H1 (cell line): ENCODE measurements at regions not wholly inside any gene's neighbourhood (a gene's known extent, or its start where the extent isn't known, plus 50 kb on each side); places are given as distances from the start of the nearest gene placed in this dataset.

Source experiments
- CTCF ChIP-seq, 3 experiments: IDR thresholded peaks; 1 replicate in 2 of 3; 2 replicates in 1 of 3; pipeline versions ENCODE4 v1.5.1 to v1.6.1; 2011; ENCODE audit warnings: low read length in 3 of 3, mild to moderate bottlenecking in 3 of 3, inconsistent platforms in 2 of 3, low read depth in 1 of 3, moderate library complexity in 1 of 3; ENCODE audit not compliant: insufficient read depth in 1 of 3; ENCODE audit errors: control extremely low read depth in 1 of 3
- JUND ChIP-seq: IDR thresholded peaks from 2 replicates; pipeline ENCODE4 v1.6.1; 2011; ENCODE audit warnings: mild to moderate bottlenecking, improper control_type of control experiment, low read length
- SIRT6 ChIP-seq: IDR thresholded peaks from one replicate; pipeline ENCODE4 v1.7.1; 2012; ENCODE audit warnings: low read length, inconsistent platforms
- TAF1 ChIP-seq: IDR thresholded peaks from 2 replicates; pipeline ENCODE4 v1.6.1; 2011; ENCODE audit warnings: mild to moderate bottlenecking, low read depth, low read length

DNA sequence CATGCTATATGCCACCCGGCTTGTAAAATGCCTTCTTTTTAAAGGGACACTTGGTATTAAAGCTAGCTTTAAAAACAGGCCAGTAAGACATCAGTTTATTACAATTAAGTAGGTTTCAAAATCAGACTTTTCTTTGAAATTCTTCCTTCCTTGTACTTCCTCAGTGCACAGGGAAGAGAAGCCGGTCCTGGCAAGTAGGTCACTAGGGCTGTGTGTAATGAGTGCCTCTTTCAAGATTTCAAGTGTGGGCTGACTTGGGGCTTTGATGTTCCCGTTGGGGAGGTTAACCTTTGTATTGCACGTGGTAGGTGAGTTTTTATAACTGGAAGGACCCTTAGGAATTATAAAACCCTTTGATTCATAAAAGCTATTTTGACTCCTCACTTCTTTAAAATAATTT lies 566.4 kb upstream of the ID2 start (continued):
- TF ChIP-seq CTCF (IDR thresholded peaks at IDR 0.05; ENCODE audit: control extremely low read depth in 1 of 3, insufficient read depth in 1 of 3, low read depth in 1 of 3, low read length in 3 of 3) (no peak), TAF1 (no peak), JUND (no peak), SIRT6 (no peak)
